ENCODE measurements at regions not wholly inside any gene's neighbourhood (a gene's known extent, or its start where the extent isn't known, plus 50 kb on each side); places are given as distances from the start of the nearest gene placed in this dataset.

- TF ChIP-seq EZH2 (IDR thresholded peaks at IDR 0.05) (no peak), POLR2AphosphoS5 (IDR thresholded peaks at IDR 0.05; ENCODE audit: borderline replicate concordance, low read depth, low read length) (no peak), FOXP2 (optimal IDR thresholded peaks at IDR 0.05; ENCODE audit: control extremely low read depth, extremely low read length, insufficient read depth) (no peak)
These were observed 208.4 kb upstream of the ZNF521 start for GRCh38 chr18:25560369-25560768.

All from SK-N-MC (cell line).